Adipocyte (in vitro differentiated cells): ENCODE measurements at regions not wholly inside any gene's neighbourhood (a gene's known extent, or its start where the extent isn't known, plus 50 kb on each side); places are given as distances from the start of the nearest gene placed in this dataset.

ENCODE experiments used
- DNase-seq: peaks from one replicate; pipeline ENCODE4 v3.0.0-alpha.2; 2015; ENCODE audit warnings: low read depth
- H3K27me3 ChIP-seq: replicated peaks from 2 replicates; pipeline ENCODE4 v1.7.0; 2013; ENCODE audit warnings: mild to moderate bottlenecking, low read length, moderate library complexity; ENCODE audit not compliant: control insufficient read depth, insufficient read depth
- H3K36me3 ChIP-seq: 2 replicates; pipeline ENCODE4 v1.7.0; 2013; ENCODE audit warnings: low read length, mild to moderate bottlenecking, moderate library complexity; ENCODE audit not compliant: control insufficient read depth, insufficient read depth, severe bottlenecking
- H3K4me1 ChIP-seq: 2 replicates; pipeline ENCODE4 v1.7.0; 2013; ENCODE audit warnings: mild to moderate bottlenecking, low read length, moderate library complexity; ENCODE audit not compliant: control insufficient read depth, insufficient read depth
- H3K4me3 ChIP-seq: 2 replicates; pipeline ENCODE4 v1.7.0; 2013; ENCODE audit warnings: mild to moderate bottlenecking, low read length, moderate library complexity
- H3K9ac ChIP-seq: 2 replicates; pipeline ENCODE4 v1.7.0; 2013; ENCODE audit warnings: mild to moderate bottlenecking, low read length, moderate library complexity
- H3K9me3 ChIP-seq: 2 replicates; pipeline ENCODE4 v1.7.0; 2013; ENCODE audit warnings: mild to moderate bottlenecking, low read length, moderate library complexity; ENCODE audit not compliant: control insufficient read depth

DNA sequence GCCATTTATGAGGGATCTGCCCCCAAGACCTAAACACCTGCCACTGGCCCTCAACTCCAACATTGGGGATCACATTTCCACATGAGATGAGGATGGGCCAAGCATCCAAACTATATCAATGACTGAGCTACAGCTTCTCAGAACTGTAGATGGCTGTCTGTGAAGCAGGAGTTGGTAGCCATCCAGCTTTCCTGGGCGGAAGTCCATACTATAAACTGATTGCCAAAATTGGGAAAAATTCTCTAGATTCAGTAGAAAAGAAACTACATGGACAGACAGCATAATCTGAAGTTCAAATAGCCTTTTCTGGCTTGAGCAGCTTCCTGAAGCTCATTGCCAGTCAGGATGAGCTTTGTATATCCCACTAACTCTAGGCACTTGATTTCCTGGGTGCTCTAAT, 214.7 kb upstream of the ZBTB20 start:
- no peaks in the 10 kb centered on the region for H3K27me3 ChIP-seq
- H3K4me3 ChIP-seq, result no peak overlapping the region
- H3K36me3 ChIP-seq, result no peaks in the 10 kb centered on the region
- no peak for DNase-seq
- no peaks in the 10 kb centered on the region for H3K4me1 ChIP-seq
- H3K9me3 ChIP-seq, result no peaks in the 10 kb centered on the region
- no peak overlapping the region for H3K9ac ChIP-seq

DNA sequence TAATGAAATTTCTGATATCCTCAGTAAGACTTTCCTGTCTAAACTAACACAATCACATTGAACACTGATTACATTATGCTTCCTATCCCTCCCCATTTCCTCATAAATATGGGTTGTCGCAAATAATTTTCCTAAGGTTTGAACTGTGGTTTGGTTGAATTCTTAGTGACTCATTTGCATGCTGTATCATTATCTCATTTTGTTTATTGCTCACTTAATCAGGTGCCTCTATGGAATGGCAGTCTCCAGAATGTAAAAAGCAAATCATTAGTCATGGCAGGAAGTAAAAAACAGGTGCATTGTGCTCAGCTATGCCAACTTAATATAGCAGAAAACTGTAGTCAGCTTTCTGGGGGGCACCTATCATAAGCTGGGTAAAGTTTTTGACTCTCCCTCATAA, 216.0 kb upstream of the ZBTB20 start:
- no peak for DNase-seq
- Histone ChIP-seq H3K27me3 (no peaks in the 10 kb centered on the region), H3K36me3 (no peaks in the 10 kb centered on the region), H3K4me1 (no peaks in the 10 kb centered on the region), H3K4me3 (no peak overlapping the region), H3K9me3 (no peaks in the 10 kb centered on the region), H3K9ac (no peak overlapping the region)

GRCh38 chr3:115369021-115369420, 221.9 kb upstream of the ZBTB20 start:
- DNase-seq, result no peak
- no peaks in the 10 kb centered on the region for H3K9me3 ChIP-seq

GRCh38 chr3:115375362-115375761, 228.3 kb upstream of the ZBTB20 start:
- no peaks in the 10 kb centered on the region for H3K9me3 ChIP-seq
- H3K36me3 ChIP-seq, result no peaks in the 10 kb centered on the region
- no peaks in the 10 kb centered on the region for H3K27me3 ChIP-seq
- H3K4me3 ChIP-seq, result no peak overlapping the region
- DNase-seq, result no peak
- no peak overlapping the region for H3K9ac ChIP-seq
- peaks cover 10% of the 10 kb centered on the region for H3K4me1 ChIP-seq

More at GRCh38 chr3:115369021-115369420, 221.9 kb upstream of the ZBTB20 start:
- Histone ChIP-seq H3K4me1 (peaks cover 10% of the 10 kb centered on the region), H3K4me3 (no peak overlapping the region), H3K9ac (no peak overlapping the region), H3K27me3 (no peaks in the 10 kb centered on the region), H3K36me3 (no peaks in the 10 kb centered on the region)

DNA sequence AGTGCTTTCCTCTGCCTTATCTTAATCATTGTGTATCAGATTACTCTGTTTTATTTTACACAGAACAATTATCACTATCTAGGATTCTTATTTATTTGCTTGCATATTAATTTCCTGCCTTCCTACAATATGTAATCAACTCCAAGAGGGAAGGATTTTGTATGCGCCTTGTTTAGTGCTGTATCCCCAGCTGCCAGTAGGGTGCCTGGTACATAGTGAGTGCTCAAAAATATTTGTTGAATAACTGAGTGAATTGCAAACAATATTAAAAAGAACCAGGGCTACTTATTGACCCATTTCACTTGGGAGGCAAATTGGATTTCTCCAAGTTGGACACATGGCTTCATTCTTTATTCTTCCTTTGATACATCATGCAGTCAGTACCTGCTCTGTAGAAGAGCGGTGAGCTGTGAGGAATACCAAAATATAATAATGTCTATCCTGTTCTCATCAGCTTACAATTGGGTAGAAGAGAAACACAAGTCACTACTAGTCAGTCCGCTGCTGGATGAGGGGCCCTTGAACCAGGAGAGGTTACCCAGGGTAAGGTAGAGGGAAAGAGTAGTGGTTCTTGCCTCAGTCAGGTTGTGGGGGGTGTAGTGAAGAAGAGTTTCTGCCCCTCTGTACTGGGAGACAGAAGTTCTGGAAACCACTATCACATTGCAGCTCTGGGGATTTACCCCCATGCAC, 233.9 kb upstream of the ZBTB20 start:
- Histone ChIP-seq H3K27me3 (no peaks in the 10 kb centered on the region), H3K9ac (no peak overlapping the region), H3K4me3 (no peak overlapping the region), H3K36me3 (no peaks in the 10 kb centered on the region), H3K9me3 (no peaks in the 10 kb centered on the region), H3K4me1 (no peaks in the 10 kb centered on the region)
- no peak for DNase-seq

- no peaks in the 10 kb centered on the region for H3K4me1 ChIP-seq
- H3K9me3 ChIP-seq, result no peaks in the 10 kb centered on the region
- no peak for DNase-seq
- no peak overlapping the region for H3K9ac ChIP-seq
- no peak overlapping the region for H3K4me3 ChIP-seq
- no peaks in the 10 kb centered on the region for H3K36me3 ChIP-seq
- H3K27me3 ChIP-seq, result no peaks in the 10 kb centered on the region
Measured at GRCh38 chr3:115381573-115381912, 234.5 kb upstream of the ZBTB20 start.

DNA sequence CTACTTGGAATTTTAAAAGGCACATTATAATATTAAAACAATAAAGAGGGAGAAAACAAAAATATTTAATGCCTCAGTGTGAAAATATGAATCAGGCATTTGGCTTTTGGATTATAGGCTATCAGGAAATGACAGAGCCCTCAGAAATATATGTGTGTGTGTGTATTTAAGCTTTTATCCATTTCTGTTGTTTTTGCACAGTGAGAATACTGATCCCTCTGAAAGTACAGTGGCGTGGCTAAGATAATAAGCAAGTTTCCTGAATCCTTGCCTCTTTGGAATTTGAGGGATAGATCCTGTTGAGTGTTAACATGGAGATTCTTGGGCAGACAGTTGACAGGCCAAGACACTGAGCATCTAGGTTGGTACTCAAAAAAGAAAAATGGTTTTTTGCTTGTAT, 234.8 kb upstream of the ZBTB20 start:
- H3K9ac ChIP-seq, result no peak overlapping the region
- H3K4me1 ChIP-seq, result no peaks in the 10 kb centered on the region
- DNase-seq, result no peak
- H3K9me3 ChIP-seq, result no peaks in the 10 kb centered on the region
- no peaks in the 10 kb centered on the region for H3K27me3 ChIP-seq
- H3K4me3 ChIP-seq, result no peak overlapping the region
- no peaks in the 10 kb centered on the region for H3K36me3 ChIP-seq

GRCh38 chr3:115384381-115384780, 237.3 kb upstream of the ZBTB20 start:
- Histone ChIP-seq H3K4me3 (no peak overlapping the region), H3K9me3 (no peaks in the 10 kb centered on the region), H3K4me1 (no peaks in the 10 kb centered on the region), H3K9ac (no peak overlapping the region), H3K36me3 (no peaks in the 10 kb centered on the region), H3K27me3 (no peaks in the 10 kb centered on the region)
- DNase-seq, result no peak

DNA sequence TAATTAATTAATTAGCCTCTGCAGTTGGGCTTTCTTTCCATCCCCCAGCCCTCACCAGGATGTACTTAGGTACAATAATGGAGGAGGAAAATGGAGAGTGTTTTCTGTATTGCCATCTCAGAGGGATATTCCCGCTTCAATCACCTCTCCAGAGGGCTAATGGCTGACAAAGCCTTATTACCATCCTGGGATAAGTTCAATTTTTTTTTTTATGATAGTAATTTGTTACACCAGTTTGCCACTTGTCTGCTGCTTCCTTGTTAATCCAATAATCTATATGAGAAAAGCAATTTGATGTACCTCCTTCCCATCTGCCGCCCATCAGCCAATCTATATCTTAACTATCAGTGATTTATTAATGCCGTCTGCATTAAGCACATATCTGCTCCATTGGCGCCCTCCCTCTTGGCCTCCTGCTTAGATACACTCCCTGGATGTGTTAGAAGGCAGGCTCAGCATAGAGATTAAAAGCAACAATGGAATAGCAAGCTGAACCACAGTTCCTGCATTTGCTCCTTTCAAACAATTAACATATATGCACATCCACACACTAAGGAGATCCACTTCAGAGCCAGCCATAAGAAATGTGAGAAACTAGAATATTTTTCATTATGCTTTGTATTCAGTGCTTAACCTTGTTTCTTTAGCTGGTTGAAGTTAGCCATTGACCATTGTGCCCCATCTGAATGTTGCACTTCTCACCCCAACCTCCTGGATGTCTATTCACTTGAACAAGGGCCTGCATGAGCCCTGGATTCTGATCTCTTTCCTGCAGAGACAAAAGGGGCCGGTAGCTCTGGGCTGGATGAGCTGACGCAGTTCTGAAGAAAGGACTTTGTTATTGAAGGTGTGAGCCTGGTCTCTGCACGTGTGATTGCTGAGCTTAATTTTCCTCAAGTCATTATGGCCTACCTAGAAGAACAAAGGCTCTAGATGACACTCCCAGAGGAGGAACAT, 237.3 kb upstream of the GAP43 start:
- no peak overlapping the region for H3K9ac ChIP-seq
- no peaks in the 10 kb centered on the region for H3K36me3 ChIP-seq
- H3K4me3 ChIP-seq, result no peak overlapping the region
- no peaks in the 10 kb centered on the region for H3K27me3 ChIP-seq
- no peak for DNase-seq
- no peaks in the 10 kb centered on the region for H3K4me1 ChIP-seq
- no peaks in the 10 kb centered on the region for H3K9me3 ChIP-seq

DNA sequence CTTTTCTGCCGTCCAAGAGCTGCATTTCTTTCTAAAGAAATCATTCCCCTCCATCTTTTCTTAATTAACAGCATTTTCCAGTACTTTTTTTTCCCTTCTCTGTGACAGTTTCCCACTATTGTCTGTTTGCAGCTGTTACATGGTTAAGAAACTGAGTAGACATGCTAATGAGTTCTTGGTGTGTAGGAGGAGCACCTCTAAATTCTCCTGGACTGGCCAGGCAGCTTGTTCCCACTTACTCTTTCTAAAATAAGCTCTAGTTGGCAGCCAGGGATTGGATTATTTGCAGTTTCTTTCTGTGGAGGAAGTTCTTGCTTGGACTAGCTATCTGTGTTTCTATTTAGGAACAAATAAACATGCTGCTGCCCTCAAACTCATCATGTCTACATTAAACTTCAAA, 235.1 kb upstream of the GAP43 start:
- Histone ChIP-seq H3K4me1 (no peaks in the 10 kb centered on the region), H3K9me3 (no peaks in the 10 kb centered on the region), H3K36me3 (no peaks in the 10 kb centered on the region), H3K9ac (no peak overlapping the region), H3K27me3 (no peaks in the 10 kb centered on the region), H3K4me3 (no peak overlapping the region)
- DNase-seq, result peak; percentile 26

GRCh38 chr3:115388811-115389210, 234.5 kb upstream of the GAP43 start:
- no peak overlapping the region for H3K4me3 ChIP-seq
- DNase-seq, result no peak
- no peaks in the 10 kb centered on the region for H3K4me1 ChIP-seq
- H3K9ac ChIP-seq, result no peak overlapping the region
- no peaks in the 10 kb centered on the region for H3K9me3 ChIP-seq
- no peaks in the 10 kb centered on the region for H3K27me3 ChIP-seq
- H3K36me3 ChIP-seq, result no peaks in the 10 kb centered on the region
